H1 (cell line): ENCODE measurements at regions not wholly inside any gene's neighbourhood (a gene's known extent, or its start where the extent isn't known, plus 50 kb on each side); places are given as distances from the start of the nearest gene placed in this dataset.

ENCODE experiments used
- CTCF ChIA-PET: fragments of 300-600 bp; sonication (Branson Sonifier 250); formaldehyde crosslinking; loops from one replicate; lab custom pipeline; 2021; ENCODE audit not compliant: partially characterized antibody; lab: Charles Lee
- POLR2A ChIA-PET: fragments of 300-600 bp; sonication (Branson Sonifier 250); formaldehyde crosslinking; loops from one replicate; lab custom pipeline; 2021; ENCODE audit warnings: inconsistent platforms; ENCODE audit not compliant: partially characterized antibody; lab: Charles Lee
- DNase-seq, 2 experiments: peaks; one replicate each; pipeline versions ENCODE4 v3.0.0 to v3.0.0-alpha.2; 2010 to 2022; ENCODE audit warnings: low spot score in 2 of 2, low read depth in 1 of 2, mixed read lengths in 1 of 2
- FAIRE-seq: peaks from 2 replicates; lab custom pipeline; 2011; peaks lifted over from hg19 to GRCh38; lab: Jason Lieb, UNC
- H2AFZ ChIP-seq: 2 replicates; pipeline ENCODE4 v1.8.1; 2012; ENCODE audit warnings: low read length, inconsistent platforms
- H2AK5ac ChIP-seq: 2 replicates; pipeline ENCODE4 v1.6.1; 2013; ENCODE audit warnings: low read depth, low read length
- H2BK120ac ChIP-seq: replicated peaks from 2 replicates; pipeline ENCODE3; 2013; ENCODE audit warnings: low read depth, low read length, inconsistent platforms
- H2BK12ac ChIP-seq: 2 replicates; pipeline ENCODE4 v1.6.1; 2013; ENCODE audit warnings: low read depth, low read length
- H2BK15ac ChIP-seq: 2 replicates; pipeline ENCODE4 v1.6.1; 2013; ENCODE audit warnings: low read length
- H2BK20ac ChIP-seq: 2 replicates; pipeline ENCODE4 v1.6.1; 2013; ENCODE audit warnings: low read length
- H2BK5ac ChIP-seq: 2 replicates; pipeline ENCODE4 v1.6.1; 2013; ENCODE audit warnings: low read depth, low read length
- H3K14ac ChIP-seq: 2 replicates; pipeline ENCODE4 v1.6.1; 2013; ENCODE audit warnings: inconsistent platforms; ENCODE audit not compliant: insufficient read length
- H3K18ac ChIP-seq: 2 replicates; pipeline ENCODE4 v1.6.1; 2013; ENCODE audit warnings: low read length; ENCODE audit errors: extremely low read depth
- H3K23ac ChIP-seq: 2 replicates; pipeline ENCODE4 v1.6.1; 2013; ENCODE audit warnings: inconsistent platforms; ENCODE audit not compliant: insufficient read length
- H3K23me2 ChIP-seq: 2 replicates; pipeline ENCODE4 v1.6.1; 2013; ENCODE audit warnings: low read depth, low read length
- H3K27ac ChIP-seq: 2 replicates; pipeline ENCODE4 v1.6.1; 2011; ENCODE audit warnings: low read depth, low read length, inconsistent platforms
- H3K27me3 ChIP-seq, 4 experiments: replicated peaks in 1 of 4; 1 replicate in 1 of 4; 2 replicates in 3 of 4; pipeline versions ENCODE4 v1.6.1 to v1.8.1; 2011 to 2013; ENCODE audit warnings: low read length in 3 of 4, mild to moderate bottlenecking in 3 of 4, inconsistent platforms in 2 of 4, mixed read lengths in 2 of 4, moderate library complexity in 1 of 4; ENCODE audit not compliant: control insufficient read depth in 3 of 4, insufficient read depth in 3 of 4; ENCODE audit errors: extremely low read depth in 1 of 4
- H3K36me3 ChIP-seq, 4 experiments: 2 replicates each; pipeline versions ENCODE4 v1.6.1 to v1.8.1; 2011 to 2013; ENCODE audit warnings: mild to moderate bottlenecking in 4 of 4, low read length in 3 of 4, moderate library complexity in 2 of 4, control low read depth in 1 of 4, inconsistent platforms in 1 of 4; ENCODE audit not compliant: insufficient read depth in 4 of 4, control insufficient read depth in 2 of 4
- H3K4ac ChIP-seq: replicated peaks from 2 replicates; pipeline ENCODE3; 2013; ENCODE audit warnings: low read length, low read depth, mixed read lengths, inconsistent platforms; ENCODE audit not compliant: insufficient read length
- H3K4me1 ChIP-seq, 4 experiments: replicated peaks in 1 of 4; 1 replicate in 1 of 4; 2 replicates in 3 of 4; pipeline versions ENCODE4 v1.6.1 to v1.8.1; 2011 to 2013; ENCODE audit warnings: low read length in 3 of 4, inconsistent platforms in 2 of 4, mixed read lengths in 1 of 4; ENCODE audit not compliant: insufficient read depth in 4 of 4, control insufficient read depth in 3 of 4
- H3K4me2 ChIP-seq, 2 experiments: 2 replicates each; pipeline versions ENCODE4 v1.6.1 to v1.8.1; 2011 to 2013; ENCODE audit warnings: low read depth in 2 of 2, low read length in 2 of 2, control low read depth in 1 of 2, inconsistent platforms in 1 of 2, mild to moderate bottlenecking in 1 of 2; ENCODE audit not compliant: insufficient read depth in 1 of 2
- H3K4me3 ChIP-seq, 4 experiments: fragments of 200-600, 300-600 bp in 1 of 4; sonication (generic), shearing (Covaris generic), sonication (Bioruptor Twin) in 1 of 4; 2 replicates each; pipeline versions ENCODE4 v1.5.1 to v1.8.1; 2011 to 2016; ENCODE audit warnings: low read length in 4 of 4, low read depth in 3 of 4, control low read depth in 2 of 4, inconsistent platforms in 2 of 4, mild to moderate bottlenecking in 2 of 4, mixed read lengths in 1 of 4, moderate library complexity in 1 of 4; ENCODE audit not compliant: insufficient read depth in 2 of 4; ENCODE audit errors: extremely low read depth in 1 of 4
- H3K56ac ChIP-seq: replicated peaks from 2 replicates; pipeline ENCODE3; 2013; ENCODE audit warnings: low read depth, mild to moderate bottlenecking, mixed read lengths, low read length, inconsistent platforms; ENCODE audit not compliant: insufficient read length
- H3K79me1 ChIP-seq: 2 replicates; pipeline ENCODE4 v1.6.1; 2013; ENCODE audit warnings: low read depth, low read length, control low read depth
- H3K79me2 ChIP-seq, 2 experiments: 2 replicates each; pipeline versions ENCODE4 v1.6.1 to v1.8.1; 2012 to 2013; ENCODE audit warnings: low read length in 2 of 2, mild to moderate bottlenecking in 2 of 2, inconsistent platforms in 1 of 2; ENCODE audit not compliant: insufficient read depth in 2 of 2, control insufficient read depth in 1 of 2
- H3K9ac ChIP-seq, 4 experiments: replicated peaks in 1 of 4; 1 replicate in 1 of 4; 2 replicates in 3 of 4; pipeline versions ENCODE4 v1.6.1 to v1.8.1; 2011 to 2013; ENCODE audit warnings: low read depth in 3 of 4, low read length in 3 of 4, control low read depth in 2 of 4, mild to moderate bottlenecking in 2 of 4, moderate library complexity in 2 of 4, inconsistent platforms in 1 of 4; ENCODE audit errors: extremely low read depth in 1 of 4
- H3K9me3 ChIP-seq, 2 experiments: 2 replicates each; pipeline versions ENCODE4 v1.6.1 to v1.8.1; 2012 to 2013; ENCODE audit warnings: mild to moderate bottlenecking in 2 of 2, moderate library complexity in 2 of 2, control low read depth in 1 of 2, inconsistent platforms in 1 of 2, low read depth in 1 of 2, low read length in 1 of 2, mixed read lengths in 1 of 2; ENCODE audit not compliant: insufficient read depth in 2 of 2
- H4K20me1 ChIP-seq, 2 experiments: replicated peaks in 1 of 2; 2 replicates each; pipeline versions ENCODE3 to v1.8.1; 2011 to 2013; ENCODE audit warnings: inconsistent platforms in 2 of 2, low read length in 2 of 2, mild to moderate bottlenecking in 1 of 2; ENCODE audit not compliant: insufficient read depth in 2 of 2, control insufficient read depth in 1 of 2
- H4K5ac ChIP-seq: 2 replicates; pipeline ENCODE4 v1.6.1; 2013; ENCODE audit warnings: low read length, low read depth, mixed read lengths, inconsistent platforms; ENCODE audit not compliant: insufficient read length
- H4K8ac ChIP-seq: 2 replicates; pipeline ENCODE4 v1.8.0; 2013; ENCODE audit warnings: mild to moderate bottlenecking, moderate library complexity, low read length, inconsistent platforms; ENCODE audit not compliant: insufficient read depth; ENCODE audit errors: extremely low read depth
- H4K91ac ChIP-seq: replicated peaks from 2 replicates; pipeline ENCODE3; 2013; ENCODE audit warnings: low read length, mixed read lengths, inconsistent platforms; ENCODE audit not compliant: insufficient read length
- CBX8 ChIP-seq: fragments of 300-800, 300-1000 bp; sonication (generic); IDR thresholded peaks from 2 replicates; pipeline ENCODE4 v1.7.1; 2016; ENCODE audit warnings: low read depth, low read length, borderline replicate concordance
- CHD2 ChIP-seq: IDR thresholded peaks from 2 replicates; pipeline ENCODE4 v1.6.1; 2012; ENCODE audit warnings: low read length, improper control_type of control experiment
- NANOG ChIP-seq: IDR thresholded peaks from 2 replicates; pipeline ENCODE4 v1.6.1; 2011; ENCODE audit warnings: low read length, low read depth, mild to moderate bottlenecking, inconsistent platforms; ENCODE audit not compliant: insufficient read depth, poor library complexity, severe bottlenecking
- NRF1 ChIP-seq: IDR thresholded peaks from 2 replicates; pipeline ENCODE4 v1.6.1; 2011; ENCODE audit warnings: mild to moderate bottlenecking, low read depth, low read length, improper control_type of control experiment
- POLR2A ChIP-seq, 2 experiments: IDR thresholded peaks; 1 replicate in 1 of 2; 2 replicates in 1 of 2; pipeline ENCODE4 v1.6.1; 2011; ENCODE audit warnings: low read depth in 2 of 2, low read length in 2 of 2, mild to moderate bottlenecking in 2 of 2; ENCODE audit errors: control extremely low read depth in 1 of 2
- POU5F1 ChIP-seq: IDR thresholded peaks from 2 replicates; pipeline ENCODE4 v1.6.1; 2011; ENCODE audit warnings: low read depth, mild to moderate bottlenecking, low read length, moderate library complexity
- RBBP5 ChIP-seq: IDR thresholded peaks from 2 replicates; pipeline ENCODE4 v1.7.1; 2012; ENCODE audit warnings: low read depth, mild to moderate bottlenecking, inconsistent platforms, low read length, moderate library complexity, borderline replicate concordance
- TAF1 ChIP-seq: IDR thresholded peaks from 2 replicates; pipeline ENCODE4 v1.6.1; 2011; ENCODE audit warnings: mild to moderate bottlenecking, low read depth, low read length
- TCF12 ChIP-seq: IDR thresholded peaks from 2 replicates; pipeline ENCODE4 v1.6.1; 2011; ENCODE audit warnings: low read depth, mild to moderate bottlenecking, low read length
- WGBS, 2 experiments: shearing (Covaris generic) in 1 of 2; methylation state at CpG; one replicate each; pipeline versions ENCODE4 v1.1.6 to v1.1.7; 2013 to 2015; ENCODE audit warnings: low lambda C conversion rate in 2 of 2, mixed read lengths in 2 of 2, inconsistent platforms in 1 of 2, low coverage in 1 of 2, missing lambda C conversion rate in 1 of 2; ENCODE audit not compliant: insufficient replicate concordance in 2 of 2, insufficient coverage in 1 of 2, insufficient read length in 1 of 2; ENCODE audit errors: extremely low coverage in 1 of 2, missing lambda C conversion rate in 1 of 2; 5-methylcytosine and 5-hydroxymethylcytosine counted together
- TF ChIP-seq, protein P1 (sequence below): IDR thresholded peaks from 2 replicates; pipeline ENCODE4 v1.6.1; 2012; ENCODE audit warnings: low read length, inconsistent platforms
- TF ChIP-seq, protein P2 (sequence below): IDR thresholded peaks from 2 replicates; pipeline ENCODE4 v1.6.1; 2012; ENCODE audit warnings: inconsistent platforms

DNA sequence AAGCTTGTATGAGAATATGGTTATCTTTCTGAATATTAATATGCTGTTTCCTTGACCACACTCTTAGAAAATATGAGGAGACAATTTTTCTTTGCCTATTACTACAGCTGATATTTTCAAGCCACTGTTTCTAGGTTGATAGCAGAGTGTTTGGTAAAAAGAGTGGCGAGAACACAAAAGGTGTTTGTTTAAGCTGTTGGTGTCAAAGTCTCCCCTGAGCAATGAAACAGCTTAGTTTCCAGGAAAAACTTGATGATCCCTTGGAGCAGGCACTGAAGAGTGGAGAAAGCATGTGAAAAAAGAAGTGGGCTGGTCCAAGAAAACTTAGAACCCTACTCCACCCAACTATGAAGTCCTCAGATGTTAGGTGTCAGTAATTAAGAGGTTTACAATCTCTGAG lies 182.7 kb downstream of the TFAP2B start:
- CTCF ChIA-PET = interaction anchor here (0.8 kb wide), 1 partner anchor 47 kb away, joined by 3 read pairs; no protein-coding TSS in a partner anchor
- POLR2A ChIA-PET = no interaction called here
- Histone ChIP-seq H3K9me3 (no peaks in the 10 kb centered on the region), H4K20me1 (no peaks in the 10 kb centered on the region), H4K91ac (no peak overlapping the region), H3K23ac (no peak overlapping the region), H3K56ac (no peak overlapping the region), H2BK15ac (no peak overlapping the region), H2BK12ac (no peak overlapping the region), H3K27me3 (no peaks in the 10 kb centered on the region), H2BK5ac (no peak overlapping the region), H3K27ac (no peak overlapping the region), H2AK5ac (no peak overlapping the region), H3K4me2 (no peak overlapping the region), H3K4ac (no peak overlapping the region), H2BK20ac (no peak overlapping the region), H3K4me1 (no peaks in the 10 kb centered on the region), H3K18ac (no peak overlapping the region), H3K23me2 (no peaks in the 10 kb centered on the region), H3K36me3 (no peaks in the 10 kb centered on the region), H3K14ac (no peak overlapping the region), H3K9ac (no peak overlapping the region), H4K8ac (no peak overlapping the region), H4K5ac (no peak overlapping the region), H2BK120ac (no peak overlapping the region), H3K79me2 (no peaks in the 10 kb centered on the region), H3K79me1 (no peaks in the 10 kb centered on the region), H2AFZ (no peak overlapping the region), H3K4me3 (no peak overlapping the region)
- WGBS, 2 experiments = 88% methylated on average over 1 of the region's 1 CpG; no CpG with 5 or more reads in 1 of the 2 experiments
- DNase-seq (no peak), FAIRE-seq (no peak)
- TF ChIP-seq, protein P1, sequence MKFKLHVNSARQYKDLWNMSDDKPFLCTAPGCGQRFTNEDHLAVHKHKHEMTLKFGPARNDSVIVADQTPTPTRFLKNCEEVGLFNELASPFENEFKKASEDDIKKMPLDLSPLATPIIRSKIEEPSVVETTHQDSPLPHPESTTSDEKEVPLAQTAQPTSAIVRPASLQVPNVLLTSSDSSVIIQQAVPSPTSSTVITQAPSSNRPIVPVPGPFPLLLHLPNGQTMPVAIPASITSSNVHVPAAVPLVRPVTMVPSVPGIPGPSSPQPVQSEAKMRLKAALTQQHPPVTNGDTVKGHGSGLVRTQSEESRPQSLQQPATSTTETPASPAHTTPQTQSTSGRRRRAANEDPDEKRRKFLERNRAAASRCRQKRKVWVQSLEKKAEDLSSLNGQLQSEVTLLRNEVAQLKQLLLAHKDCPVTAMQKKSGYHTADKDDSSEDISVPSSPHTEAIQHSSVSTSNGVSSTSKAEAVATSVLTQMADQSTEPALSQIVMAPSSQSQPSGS = no peak
- TF ChIP-seq POU5F1 (no peak), NANOG (no peak), CBX8 (no peak), POLR2A (IDR thresholded peaks at IDR 0.05; ENCODE audit: control extremely low read depth in 1 of 2, low read depth in 2 of 2, low read length in 2 of 2) (no peak), RBBP5 (no peak), NRF1 (no peak), TAF1 (no peak), TCF12 (no peak), CHD2 (no peak)
- TF ChIP-seq, protein P2, sequence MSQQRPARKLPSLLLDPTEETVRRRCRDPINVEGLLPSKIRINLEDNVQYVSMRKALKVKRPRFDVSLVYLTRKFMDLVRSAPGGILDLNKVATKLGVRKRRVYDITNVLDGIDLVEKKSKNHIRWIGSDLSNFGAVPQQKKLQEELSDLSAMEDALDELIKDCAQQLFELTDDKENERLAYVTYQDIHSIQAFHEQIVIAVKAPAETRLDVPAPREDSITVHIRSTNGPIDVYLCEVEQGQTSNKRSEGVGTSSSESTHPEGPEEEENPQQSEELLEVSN = no peak
